ENCODE measurements at regions not wholly inside any gene's neighbourhood (a gene's known extent, or its start where the extent isn't known, plus 50 kb on each side); places are given as distances from the start of the nearest gene placed in this dataset.
"Not testable (repeated sequence)": the region's sequence is repeated elsewhere in the genome, so short reads cannot be mapped to it uniquely, and the experiment has no call there.

GRCh38 chr11:47924184-47924691 is 56.1 kb upstream of the PTPRJ start (continued):
- TF ChIP-seq NRF1 (IDR thresholded peaks at IDR 0.05; ENCODE audit: low read depth, low read length): no peak
- no peak for TF ChIP-seq SMC3 (IDR thresholded peaks at IDR 0.05; ENCODE audit: low read depth, low read length)
- TF ChIP-seq EZH2phosphoT487 (IDR thresholded peaks at IDR 0.05; ENCODE audit: borderline replicate concordance, low read depth): no peak
- no peak for TF ChIP-seq POLR2AphosphoS5 (IDR thresholded peaks at IDR 0.05; ENCODE audit: low read depth, low read length)
- TF ChIP-seq MXI1 (IDR thresholded peaks at IDR 0.05; ENCODE audit: low read depth, low read length): no peak
- TF ChIP-seq RAD21 (IDR thresholded peaks at IDR 0.05; ENCODE audit: low read length): no peak
- TF ChIP-seq ELF1 (IDR thresholded peaks at IDR 0.05): no peak
- peak; percentile 82; the same call in 1 of the 2 replicates for TF ChIP-seq RXRA (IDR thresholded peaks at IDR 0.05; ENCODE audit: borderline replicate concordance, low read depth)
- no peak for TF ChIP-seq CTCF (IDR thresholded peaks at IDR 0.05)

- CTCF ChIA-PET: interaction anchor here (0.6 to 6.4 kb wide), 2 partner anchors 11 to 478 kb away, joined by 3 to 39 read pairs; no protein-coding TSS in a partner anchor
- POLR2A ChIA-PET: no interaction called here
These were observed 56.7 kb upstream of the PTPRJ start for GRCh38 chr11:47923667-47924066.

GRCh38 chr11:47921080-47921555 is 59.2 kb upstream of the PTPRJ start:
- H3K4me2 ChIP-seq; H3K9me2 ChIP-seq; POLR2A ChIA-PET; H2AFZ ChIP-seq (ENCODE audit: low read depth); H3K27ac ChIP-seq (ENCODE audit: low read depth in 2 of 2, low read length in 1 of 2); H3K27me3 ChIP-seq (ENCODE audit: insufficient read depth); H3K4me3 ChIP-seq (ENCODE audit: low read depth in 2 of 2, low read length in 1 of 2); H3K9ac ChIP-seq; DNase-seq; H3K9me3 ChIP-seq; H3K79me2 ChIP-seq (ENCODE audit: insufficient read depth); H4K20me1 ChIP-seq (ENCODE audit: insufficient read depth); H3K36me3 ChIP-seq (replicated peaks in 1 of 2; ENCODE audit: control insufficient read depth in 1 of 2, insufficient read depth in 2 of 2, low read length in 1 of 2): not testable (repeated sequence)
- WGBS (ENCODE audit: low lambda C conversion rate): 89% methylated on average over 6 of the region's 6 CpGs
- CTCF ChIA-PET: interaction anchor here (0.7 to 6.4 kb wide), 3 partner anchors 13 to 190 kb away, joined by 3 to 39 read pairs (median 5); no protein-coding TSS in a partner anchor
- Histone ChIP-seq H3K4me1 (ENCODE audit: control insufficient read depth in 1 of 2, insufficient read depth in 2 of 2, low read depth in 1 of 2, low read length in 1 of 2) (peaks cover 26 to 41% of the 10 kb centered on the region in 2 experiments), H3F3A (replicated peaks; ENCODE audit: insufficient read depth) (peaks cover 41% of the 10 kb centered on the region)

More at GRCh38 chr11:47923667-47924066, 56.7 kb upstream of the PTPRJ start:
- Histone ChIP-seq H3K79me2 (ENCODE audit: insufficient read depth) (no peaks in the 10 kb centered on the region), H3K4me3 (ENCODE audit: low read depth in 2 of 2, low read length in 1 of 2) (no peak overlapping the region), H2AFZ (ENCODE audit: low read depth) (peak overlapping the region; percentile 79), H3K9me2 (no peaks in the 10 kb centered on the region), H3K9me3 (no peaks in the 10 kb centered on the region), H4K20me1 (ENCODE audit: insufficient read depth) (no peaks in the 10 kb centered on the region), H3K27ac (ENCODE audit: low read depth in 2 of 2, low read length in 1 of 2) (peak overlapping the region in 1 of 2 experiments; percentile 66; a peak in 2 of 4 replicates), H3F3A (replicated peaks; ENCODE audit: insufficient read depth) (peaks cover 20% of the 10 kb centered on the region), H3K4me1 (ENCODE audit: control insufficient read depth in 1 of 2, insufficient read depth in 2 of 2, low read depth in 1 of 2, low read length in 1 of 2) (peaks cover 3 to 17% of the 10 kb centered on the region in 2 experiments; a peak in 3 of 4 replicates), H3K4me2 (no peak overlapping the region), H3K36me3 (replicated peaks in 1 of 2; ENCODE audit: control insufficient read depth in 1 of 2, insufficient read depth in 2 of 2, low read length in 1 of 2) (no peaks in the 10 kb centered on the region), H3K27me3 (ENCODE audit: insufficient read depth) (no peaks in the 10 kb centered on the region), H3K9ac (no peak overlapping the region)
- DNase-seq: no peak
- WGBS (ENCODE audit: low lambda C conversion rate): 35% methylated on average over 4 of the region's 4 CpGs
- no peak for TF ChIP-seq FOXM1 (IDR thresholded peaks at IDR 0.05; ENCODE audit: low read depth)
- no peak for TF ChIP-seq TAF1 (IDR thresholded peaks at IDR 0.05; ENCODE audit: borderline replicate concordance, low read depth, low read length)
- TF ChIP-seq MXI1 (IDR thresholded peaks at IDR 0.05; ENCODE audit: low read depth, low read length): 0 out of 2 replicates have a peak, but pooled peaks have one; percentile 43
- TF ChIP-seq PBX3 (IDR thresholded peaks at IDR 0.05): no peak
